ENCODE measurements at regions not wholly inside any gene's neighbourhood (a gene's known extent, or its start where the extent isn't known, plus 50 kb on each side); places are given as distances from the start of the nearest gene placed in this dataset.

- Histone ChIP-seq H2AFZ (ENCODE audit: low read depth, low read length) (no peak overlapping the region), H3K36me3 (ENCODE audit: control insufficient read depth in 2 of 2, extremely low read depth in 1 of 2, insufficient read depth in 2 of 2, low read length in 2 of 2) (no peaks in the 10 kb centered on the region), H3K4me3 (replicated peaks in 1 of 3; ENCODE audit: insufficient read depth in 1 of 3, low read depth in 1 of 3, low read length in 3 of 3) (no peak overlapping the region), H3K9me3 (replicated peaks; ENCODE audit: control insufficient read depth, insufficient read depth, low read length) (no peaks in the 10 kb centered on the region), H3K4me2 (ENCODE audit: insufficient read depth, low read length) (no peak overlapping the region), H3K27me3 (ENCODE audit: control insufficient read depth in 2 of 2, insufficient read depth in 2 of 2, low read length in 2 of 2) (peaks cover 2 to 13% of the 10 kb centered on the region in 2 experiments), H3K9me1 (replicated peaks; ENCODE audit: control insufficient read depth, extremely low read depth, insufficient read depth, low read length) (no peaks in the 10 kb centered on the region), H3K27ac (ENCODE audit: insufficient read depth, low read depth, low read length) (no peak overlapping the region), H3K9ac (replicated peaks; ENCODE audit: extremely low read depth, insufficient read depth, low read length) (no peak overlapping the region), H3K4me1 (ENCODE audit: control insufficient read depth, extremely low read depth, insufficient read depth, low read length) (no peaks in the 10 kb centered on the region), H3K79me2 (ENCODE audit: control insufficient read depth, insufficient read depth, low read length) (no peaks in the 10 kb centered on the region), H4K20me1 (replicated peaks; ENCODE audit: control insufficient read depth, extremely low read depth, insufficient read depth, low read length) (no peaks in the 10 kb centered on the region)
- BruUV-seq (replicated peaks): no TSS peak
- DNase-seq (ENCODE audit: low read depth, low spot score) (no peak), FAIRE-seq (no peak)
- intact Hi-C loops (cut with micrococcal nuclease) (no loop called here), dilution Hi-C loops (cut with MboI; ENCODE audit: extremely low pct_ligation_motif_present, low sequenced_read_pairs) (no loop called here)
- ChIA-PET CTCF (interaction anchor here (1.8 to 2.0 kb wide), 2 partner anchors 13 to 37 kb away, joined by 4 read pairs; no protein-coding TSS in a partner anchor), POLR2A (no interaction called here)
- TF ChIP-seq CTCF (IDR thresholded peaks at IDR 0.05; ENCODE audit: extremely low read depth in 1 of 2, insufficient read depth in 1 of 2, low read depth in 1 of 2, low read length in 2 of 2) (no peak), FOS (IDR thresholded peaks at IDR 0.05; ENCODE audit: borderline replicate concordance, insufficient read depth, low read length) (no peak)
Observed at GRCh38 chr15:60217161-60217560, 180.6 kb downstream of the ANXA2 start.

GRCh38 chr15:60218256-60218655 is 179.5 kb downstream of the ANXA2 start:
- no peaks in the 10 kb centered on the region for H3K9me3 ChIP-seq (replicated peaks; ENCODE audit: control insufficient read depth, insufficient read depth, low read length)
- H3K79me2 ChIP-seq (ENCODE audit: control insufficient read depth, insufficient read depth, low read length): no peaks in the 10 kb centered on the region
- TF ChIP-seq JUN (IDR thresholded peaks at IDR 0.05; ENCODE audit: borderline replicate concordance, insufficient read depth, insufficient read length, low read depth) (no peak), EZH2 (IDR thresholded peaks at IDR 0.05; ENCODE audit: borderline replicate concordance, low read depth, low read length, severe bottlenecking) (no peak), GATA2 (IDR thresholded peaks at IDR 0.05; ENCODE audit: insufficient read depth, insufficient read length, low read depth, low read length) (no peak), MYC (IDR thresholded peaks at IDR 0.05; ENCODE audit: low read depth, low read length) (no peak), MAX (IDR thresholded peaks at IDR 0.05; ENCODE audit: insufficient read depth, insufficient read length) (no peak), POLR2A (IDR thresholded peaks at IDR 0.05; ENCODE audit: low read depth, low read length) (no peak), CTCF (IDR thresholded peaks at IDR 0.05; ENCODE audit: extremely low read depth in 1 of 2, insufficient read depth in 1 of 2, low read depth in 1 of 2, low read length in 2 of 2) (no peak), POLR2AphosphoS5 (IDR thresholded peaks at IDR 0.05; ENCODE audit: insufficient read depth, low read depth, low read length) (no peak), FOS (IDR thresholded peaks at IDR 0.05; ENCODE audit: borderline replicate concordance, insufficient read depth, low read length) (no peak)
- dilution Hi-C loops (cut with MboI; ENCODE audit: extremely low pct_ligation_motif_present, low sequenced_read_pairs): no loop called here
- DNase-seq (ENCODE audit: low read depth, low spot score): no peak
- H3K36me3 ChIP-seq (ENCODE audit: control insufficient read depth in 2 of 2, extremely low read depth in 1 of 2, insufficient read depth in 2 of 2, low read length in 2 of 2): no peaks in the 10 kb centered on the region
- H4K20me1 ChIP-seq (replicated peaks; ENCODE audit: control insufficient read depth, extremely low read depth, insufficient read depth, low read length): no peaks in the 10 kb centered on the region
- no TSS peak for BruUV-seq (replicated peaks)
- ChIA-PET CTCF (no interaction called here), POLR2A (no interaction called here)
- H3K27ac ChIP-seq (ENCODE audit: insufficient read depth, low read depth, low read length): no peak overlapping the region
- FAIRE-seq: no peak
- no peak overlapping the region for H2AFZ ChIP-seq (ENCODE audit: low read depth, low read length)
- no peak overlapping the region for H3K4me2 ChIP-seq (ENCODE audit: insufficient read depth, low read length)
- intact Hi-C loops (cut with micrococcal nuclease): no loop called here
- no peaks in the 10 kb centered on the region for H3K4me1 ChIP-seq (ENCODE audit: control insufficient read depth, extremely low read depth, insufficient read depth, low read length)
- H3K27me3 ChIP-seq (ENCODE audit: control insufficient read depth in 2 of 2, insufficient read depth in 2 of 2, low read length in 2 of 2): peaks cover 2 to 15% of the 10 kb centered on the region in 2 experiments
- H3K9me1 ChIP-seq (replicated peaks; ENCODE audit: control insufficient read depth, extremely low read depth, insufficient read depth, low read length): no peaks in the 10 kb centered on the region
- H3K9ac ChIP-seq (replicated peaks; ENCODE audit: extremely low read depth, insufficient read depth, low read length): no peak overlapping the region
- H3K4me3 ChIP-seq (replicated peaks in 1 of 3; ENCODE audit: insufficient read depth in 1 of 3, low read depth in 1 of 3, low read length in 3 of 3): no peak overlapping the region
